ENCODE measurements at regions not wholly inside any gene's neighbourhood (a gene's known extent, or its start where the extent isn't known, plus 50 kb on each side); places are given as distances from the start of the nearest gene placed in this dataset.

- DNase-seq = no peak
- TF ChIP-seq POLR2A (IDR thresholded peaks at IDR 0.05) = no peak
- TF ChIP-seq CTCF (IDR thresholded peaks at IDR 0.05) = no peak
- no peak overlapping the region for H3K4me3 ChIP-seq
- H3K4me1 ChIP-seq = no peaks in the 10 kb centered on the region
- H3K27ac ChIP-seq = no peak overlapping the region
- H3K36me3 ChIP-seq = no peaks in the 10 kb centered on the region
- H3K9me3 ChIP-seq = no peaks in the 10 kb centered on the region
- H3K27me3 ChIP-seq = no peaks in the 10 kb centered on the region
- intact Hi-C loops (cut with DNase I; ENCODE audit: low total_unique reads) = no loop called here
Observed at GRCh38 chr2:3099860-3100234, 277.8 kb downstream of the EIPR1 start.

- intact Hi-C loops (cut with DNase I; ENCODE audit: low total_unique reads) = no loop called here
- H3K4me3 ChIP-seq = no peak overlapping the region
- TF ChIP-seq POLR2A (IDR thresholded peaks at IDR 0.05) (no peak), CTCF (IDR thresholded peaks at IDR 0.05) (no peak)
- no peaks in the 10 kb centered on the region for H3K4me1 ChIP-seq
- no peak overlapping the region for H3K27ac ChIP-seq
- no peaks in the 10 kb centered on the region for H3K27me3 ChIP-seq
- no peak for DNase-seq
- no peaks in the 10 kb centered on the region for H3K9me3 ChIP-seq
- H3K36me3 ChIP-seq = no peaks in the 10 kb centered on the region
Observed at GRCh38 chr2:3099145-3099859, 278.3 kb downstream of the EIPR1 start.

- H3K4me1 ChIP-seq = no peaks in the 10 kb centered on the region
- TF ChIP-seq POLR2A (IDR thresholded peaks at IDR 0.05) (no peak), CTCF (IDR thresholded peaks at IDR 0.05) (no peak)
- no peak for DNase-seq
Observed at GRCh38 chr2:3098231-3098630, 279.4 kb downstream of the EIPR1 start.

GRCh38 chr2:3097804-3098203 lies 279.8 kb downstream of the EIPR1 start:
- intact Hi-C loops (cut with DNase I; ENCODE audit: low total_unique reads) = no loop called here
- H3K4me3 ChIP-seq = no peak overlapping the region
- no peak overlapping the region for H3K27ac ChIP-seq
- DNase-seq = no peak
- H3K4me1 ChIP-seq = no peaks in the 10 kb centered on the region
- TF ChIP-seq POLR2A (IDR thresholded peaks at IDR 0.05) (no peak), CTCF (IDR thresholded peaks at IDR 0.05) (no peak)
- no peaks in the 10 kb centered on the region for H3K9me3 ChIP-seq
- no peaks in the 10 kb centered on the region for H3K27me3 ChIP-seq
- no peaks in the 10 kb centered on the region for H3K36me3 ChIP-seq

More at GRCh38 chr2:3098231-3098630, 279.4 kb downstream of the EIPR1 start:
- Histone ChIP-seq H3K4me3 (no peak overlapping the region), H3K36me3 (no peaks in the 10 kb centered on the region), H3K9me3 (no peaks in the 10 kb centered on the region), H3K27me3 (no peaks in the 10 kb centered on the region), H3K27ac (no peak overlapping the region)
- intact Hi-C loops (cut with DNase I; ENCODE audit: low total_unique reads) = no loop called here

GRCh38 chr2:3094999-3095958 lies 282.3 kb downstream of the EIPR1 start:
- Histone ChIP-seq H3K27ac (no peak overlapping the region), H3K27me3 (no peaks in the 10 kb centered on the region), H3K4me1 (no peaks in the 10 kb centered on the region), H3K9me3 (no peaks in the 10 kb centered on the region), H3K4me3 (no peak overlapping the region), H3K36me3 (no peaks in the 10 kb centered on the region)
- intact Hi-C loops (cut with DNase I; ENCODE audit: low total_unique reads) = no loop called here
- DNase-seq = no peak
- no peak for TF ChIP-seq CTCF (IDR thresholded peaks at IDR 0.05)
- TF ChIP-seq POLR2A (IDR thresholded peaks at IDR 0.05) = no peak

Data from uterus (tissue), 3 donors.